HL-60/S4 treated with phorbol 12-myristate 13-acetate at 8.2 ng/mL for 4 days and 3 days (cell line): ENCODE measurements at regions not wholly inside any gene's neighbourhood (a gene's known extent, or its start where the extent isn't known, plus 50 kb on each side); places are given as distances from the start of the nearest gene placed in this dataset.

Experiments used
- in situ Hi-C: fragments of 300-500 bp; cut with MboI; formaldehyde crosslinking; loops from 2 replicates; pipeline ENCODE4 v1.15.0; 2022; ENCODE audit warnings: low sequenced_read_pairs

- in situ Hi-C loops: no loop called here
Observed at GRCh38 chr18:46369323-46369722, 265.1 kb downstream of the HAUS1 start.

- in situ Hi-C loops: no loop called here
Observed at GRCh38 chr18:46370898-46371297, 266.7 kb downstream of the HAUS1 start.

- in situ Hi-C loops: no loop called here
Observed at GRCh38 chr18:46372670-46373069, 268.5 kb downstream of the HAUS1 start.

- in situ Hi-C loops: no loop called here
Observed at GRCh38 chr18:46373131-46373530, 268.9 kb downstream of the HAUS1 start.

- in situ Hi-C loops: no loop called here
Observed at GRCh38 chr18:46373791-46374190, 269.6 kb downstream of the HAUS1 start.

- in situ Hi-C loops: no loop called here
Observed at GRCh38 chr18:46374850-46375249, 270.7 kb downstream of the HAUS1 start.

- in situ Hi-C loops: no loop called here
Observed at GRCh38 chr18:46377557-46377956, 273.4 kb downstream of the HAUS1 start.

GRCh38 chr18:46378126-46378863 is 274.1 kb downstream of the HAUS1 start:
- in situ Hi-C loops: no loop called here

- in situ Hi-C loops: no loop called here
Observed at GRCh38 chr18:46378864-46379207, 274.7 kb downstream of the HAUS1 start.

GRCh38 chr18:46379323-46379950 is 275.3 kb downstream of the HAUS1 start:
- in situ Hi-C loops: no loop called here

GRCh38 chr18:46385124-46385523 is 271.9 kb downstream of the LOXHD1 start:
- in situ Hi-C loops: no loop called here

GRCh38 chr18:46386788-46387187 is 270.2 kb downstream of the LOXHD1 start:
- in situ Hi-C loops: no loop called here

- in situ Hi-C loops: no loop called here
Observed at GRCh38 chr18:46387441-46388131, 269.4 kb downstream of the LOXHD1 start.

GRCh38 chr18:46388286-46388685 is 268.7 kb downstream of the LOXHD1 start:
- in situ Hi-C loops: no loop called here

- in situ Hi-C loops: no loop called here
Observed at GRCh38 chr18:46392576-46392975, 264.4 kb downstream of the LOXHD1 start.

GRCh38 chr18:46393230-46393629 is 263.8 kb downstream of the LOXHD1 start:
- in situ Hi-C loops: no loop called here

GRCh38 chr18:46393961-46394360 is 263.1 kb downstream of the LOXHD1 start:
- in situ Hi-C loops: no loop called here

- in situ Hi-C loops: no loop called here
Observed at GRCh38 chr18:46395795-46396194, 261.2 kb downstream of the LOXHD1 start.

- in situ Hi-C loops: no loop called here
Observed at GRCh38 chr18:46397174-46397573, 259.8 kb downstream of the LOXHD1 start.

- in situ Hi-C loops: no loop called here
Observed at GRCh38 chr18:46398005-46398404, 259.0 kb downstream of the LOXHD1 start.

- in situ Hi-C loops: no loop called here
Observed at GRCh38 chr18:46398625-46399024, 258.4 kb downstream of the LOXHD1 start.

- in situ Hi-C loops: no loop called here
Observed at GRCh38 chr18:46399303-46399702, 257.7 kb downstream of the LOXHD1 start.
